Colonic mucosa (tissue), 4 donors: ENCODE measurements at regions not wholly inside any gene's neighbourhood (a gene's known extent, or its start where the extent isn't known, plus 50 kb on each side); places are given as distances from the start of the nearest gene placed in this dataset.

Experiments
- DNase-seq: peaks from one replicate; pipeline ENCODE4 v3.0.0-alpha.2; 2020
- H3K27ac ChIP-seq: fragments of 200-600 bp; one replicate; pipeline ENCODE4 v1.8.0; 2021
- H3K27me3 ChIP-seq: fragments of 200-600 bp; one replicate; pipeline ENCODE4 v1.8.0; 2021
- H3K36me3 ChIP-seq: fragments of 200-600 bp; one replicate; pipeline ENCODE4 v1.8.0; 2021
- H3K4me1 ChIP-seq: fragments of 200-600 bp; one replicate; pipeline ENCODE4 v1.8.0; 2021; ENCODE audit warnings: mild to moderate bottlenecking
- H3K4me3 ChIP-seq: fragments of 200-600 bp; one replicate; pipeline ENCODE4 v1.8.0; 2021
- H3K9ac ChIP-seq, 2 donors: one replicate each; pipeline ENCODE4 v1.7.0; 2013; ENCODE audit warnings: control low read depth in 2 of 2, low read depth in 2 of 2, low read length in 2 of 2
- H3K9me3 ChIP-seq: fragments of 200-600 bp; one replicate; pipeline ENCODE4 v1.8.0; 2021
- intact Hi-C: fragments of 100-400 bp; cut with DNase I; formaldehyde crosslinking; loops from one replicate; pipeline ENCODE4 v1.14.1; 2022
- TF ChIP-seq, protein P1 (sequence below): fragments of 200-600 bp; IDR thresholded peaks from one replicate; pipeline ENCODE4 v1.8.0; 2022; ENCODE audit warnings: antibody characterized with exemption, mild to moderate bottlenecking
- donor health status: healthy.
- donor health status: DM: no; HTN: no; CAD: no.
- donor health status: DM: no; HTN: no; CAD: no.

DNA sequence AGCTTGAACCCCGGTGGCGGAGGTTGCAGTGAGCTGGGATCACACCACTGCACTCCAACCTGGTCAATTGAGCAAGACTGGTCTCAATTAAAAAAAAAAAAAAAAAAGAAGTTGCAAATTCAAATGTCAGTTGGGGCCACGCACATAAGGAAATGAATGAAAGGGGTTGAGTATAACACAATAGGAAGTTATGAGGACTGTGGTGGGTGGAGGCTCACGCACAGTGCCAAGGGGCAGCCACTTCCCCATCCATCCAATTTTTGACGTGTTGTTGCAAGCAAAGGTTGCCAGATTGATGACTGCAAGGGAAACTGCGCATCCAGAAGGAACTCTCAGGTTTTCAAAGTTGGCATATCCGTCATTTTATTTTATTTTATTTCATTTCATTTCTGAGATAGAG is 532.2 kb downstream of the NTRK3 start:
- Histone ChIP-seq H3K27ac (no peak overlapping the region), H3K27me3 (no peaks in the 10 kb centered on the region), H3K9me3 (no peaks in the 10 kb centered on the region), H3K4me3 (no peak overlapping the region), H3K36me3 (no peaks in the 10 kb centered on the region), H3K9ac (no peak overlapping the region), H3K4me1 (no peaks in the 10 kb centered on the region)
- intact Hi-C loops: no loop called here
- TF ChIP-seq, protein P1, sequence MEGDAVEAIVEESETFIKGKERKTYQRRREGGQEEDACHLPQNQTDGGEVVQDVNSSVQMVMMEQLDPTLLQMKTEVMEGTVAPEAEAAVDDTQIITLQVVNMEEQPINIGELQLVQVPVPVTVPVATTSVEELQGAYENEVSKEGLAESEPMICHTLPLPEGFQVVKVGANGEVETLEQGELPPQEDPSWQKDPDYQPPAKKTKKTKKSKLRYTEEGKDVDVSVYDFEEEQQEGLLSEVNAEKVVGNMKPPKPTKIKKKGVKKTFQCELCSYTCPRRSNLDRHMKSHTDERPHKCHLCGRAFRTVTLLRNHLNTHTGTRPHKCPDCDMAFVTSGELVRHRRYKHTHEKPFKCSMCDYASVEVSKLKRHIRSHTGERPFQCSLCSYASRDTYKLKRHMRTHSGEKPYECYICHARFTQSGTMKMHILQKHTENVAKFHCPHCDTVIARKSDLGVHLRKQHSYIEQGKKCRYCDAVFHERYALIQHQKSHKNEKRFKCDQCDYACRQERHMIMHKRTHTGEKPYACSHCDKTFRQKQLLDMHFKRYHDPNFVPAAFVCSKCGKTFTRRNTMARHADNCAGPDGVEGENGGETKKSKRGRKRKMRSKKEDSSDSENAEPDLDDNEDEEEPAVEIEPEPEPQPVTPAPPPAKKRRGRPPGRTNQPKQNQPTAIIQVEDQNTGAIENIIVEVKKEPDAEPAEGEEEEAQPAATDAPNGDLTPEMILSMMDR: no peak
- no peak for DNase-seq

DNA sequence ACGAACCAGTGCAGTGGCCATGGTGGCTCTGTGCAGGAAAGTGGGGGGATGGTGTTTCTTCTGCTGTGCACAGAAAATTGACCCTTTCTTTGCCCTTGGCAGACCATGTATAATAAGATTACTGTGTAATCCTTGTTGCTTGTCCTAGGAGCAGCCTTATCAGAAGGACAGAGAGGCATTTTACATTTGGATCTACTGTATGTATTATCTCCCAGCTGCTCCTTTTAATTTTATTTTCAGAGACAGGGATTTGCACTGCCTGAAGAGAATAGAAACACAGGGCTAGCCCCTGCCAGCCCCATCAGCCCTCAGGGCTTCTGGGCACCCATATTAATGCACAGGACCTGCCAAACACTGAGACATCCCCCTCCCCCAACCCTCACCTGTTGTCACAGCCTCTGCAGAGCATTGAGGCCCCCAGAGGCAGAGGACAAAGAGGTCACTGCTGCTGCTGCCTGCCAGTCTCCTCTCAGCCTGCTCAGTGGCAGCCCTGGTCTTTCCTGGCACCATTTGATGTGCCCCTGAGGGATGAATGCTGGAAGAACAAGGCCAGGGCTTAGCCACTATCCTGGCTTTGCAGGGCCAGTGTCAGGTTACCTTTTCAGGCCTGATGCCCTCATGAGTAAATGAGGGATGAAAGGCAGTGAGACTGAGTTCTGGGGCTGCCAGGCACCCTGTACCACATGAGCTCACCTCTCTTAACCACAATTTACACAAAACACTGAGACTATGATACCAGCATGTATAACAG is 533.4 kb downstream of the NTRK3 start:
- H3K4me3 ChIP-seq: no peak overlapping the region
- TF ChIP-seq, protein P1: no peak
- no peak overlapping the region for H3K27ac ChIP-seq
- no peaks in the 10 kb centered on the region for H3K4me1 ChIP-seq
- no peak for DNase-seq
- H3K27me3 ChIP-seq: no peaks in the 10 kb centered on the region
- H3K9ac ChIP-seq: no peak overlapping the region
- no peaks in the 10 kb centered on the region for H3K9me3 ChIP-seq
- no peaks in the 10 kb centered on the region for H3K36me3 ChIP-seq
- intact Hi-C loops: no loop called here

GRCh38 chr15:87720235-87720634 is 536.3 kb downstream of the NTRK3 start:
- intact Hi-C loops: no loop called here
- no peaks in the 10 kb centered on the region for H3K36me3 ChIP-seq
- TF ChIP-seq, protein P1: no peak
- no peaks in the 10 kb centered on the region for H3K4me1 ChIP-seq
- no peak overlapping the region for H3K27ac ChIP-seq
- no peak overlapping the region for H3K9ac ChIP-seq
- no peaks in the 10 kb centered on the region for H3K9me3 ChIP-seq
- H3K4me3 ChIP-seq: no peak overlapping the region
- no peak for DNase-seq
- H3K27me3 ChIP-seq: no peaks in the 10 kb centered on the region

- Histone ChIP-seq H3K4me3 (no peak overlapping the region), H3K36me3 (no peaks in the 10 kb centered on the region), H3K27me3 (no peaks in the 10 kb centered on the region), H3K4me1 (no peaks in the 10 kb centered on the region), H3K27ac (no peak overlapping the region), H3K9me3 (no peaks in the 10 kb centered on the region), H3K9ac (no peak overlapping the region)
- intact Hi-C loops: no loop called here
- DNase-seq: no peak
- TF ChIP-seq, protein P1: no peak
Observed at GRCh38 chr15:87716422-87716821, 540.1 kb downstream of the NTRK3 start.

DNA sequence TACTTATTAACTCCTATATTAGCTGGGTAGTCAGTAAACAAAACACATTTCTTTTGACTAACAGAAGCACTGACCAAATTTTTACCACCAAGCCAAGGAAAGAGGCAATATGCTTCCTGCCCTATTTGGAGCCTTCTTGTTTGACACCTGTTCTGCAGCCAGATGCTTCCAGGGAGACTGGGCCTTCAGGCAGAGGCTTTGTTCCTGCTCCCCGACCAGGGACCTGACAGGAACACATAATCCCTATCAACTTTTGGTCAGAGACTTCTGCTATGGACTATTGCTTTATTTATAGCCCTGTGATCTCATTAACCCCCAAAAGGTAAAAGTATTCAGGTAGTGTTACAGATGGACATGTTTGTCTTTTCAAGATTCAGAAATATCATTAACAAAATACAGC is 541.3 kb downstream of the NTRK3 start:
- Histone ChIP-seq H3K4me1 (no peaks in the 10 kb centered on the region), H3K27me3 (no peaks in the 10 kb centered on the region), H3K36me3 (no peaks in the 10 kb centered on the region), H3K9ac (no peak overlapping the region), H3K4me3 (no peak overlapping the region), H3K9me3 (no peaks in the 10 kb centered on the region), H3K27ac (no peak overlapping the region)
- DNase-seq: no peak
- TF ChIP-seq, protein P1: no peak
- intact Hi-C loops: no loop called here
